Panc1 (cell line): ENCODE measurements at regions not wholly inside any gene's neighbourhood (a gene's known extent, or its start where the extent isn't known, plus 50 kb on each side); places are given as distances from the start of the nearest gene placed in this dataset.

ENCODE experiments used
- ATAC-seq: fragments of 200-7000 bp; cut with Tn5 transposase; 2 replicates; pipeline ENCODE4 v1.9.1; 2020; ENCODE audit warnings: mild to moderate bottlenecking, moderate library complexity
- BruUV-seq: library from RNA; stranded (reverse); fragments of 400-500 nt; replicated peaks from 2 replicates; lab custom pipeline; 2021; lab: Mats Ljungman, UMichigan
- CTCF ChIA-PET: fragments of 300-600 bp; sonication (Branson Sonifier 250); formaldehyde crosslinking; loops from one replicate; lab custom pipeline; 2022; ENCODE audit warnings: antibody characterized with exemption; lab: Charles Lee
- POLR2A ChIA-PET: fragments of 300-600 bp; sonication (Branson Sonifier 250); formaldehyde crosslinking; loops from one replicate; lab custom pipeline; 2022; ENCODE audit warnings: antibody characterized with exemption; lab: Charles Lee
- DNase-seq: peaks from one replicate; pipeline ENCODE4 v3.0.0-alpha.2; 2010; ENCODE audit warnings: low read depth, low spot score
- H3K27ac ChIP-seq: 2 replicates; pipeline ENCODE4 v1.5.1; 2011; ENCODE audit warnings: mild to moderate bottlenecking, low read length, inconsistent platforms
- H3K27me3 ChIP-seq: fragments of 200-500 bp; sonication (Bioruptor generic); 2 replicates; pipeline ENCODE4 v1.6.0; 2014; ENCODE audit warnings: low read length, inconsistent platforms; ENCODE audit not compliant: control insufficient read depth, insufficient read depth
- H3K36me3 ChIP-seq: fragments of 200-500 bp; sonication (Bioruptor generic); 2 replicates; pipeline ENCODE4 v1.5.1; 2014; ENCODE audit warnings: inconsistent platforms, mild to moderate bottlenecking, low read length, moderate library complexity; ENCODE audit not compliant: control insufficient read depth, insufficient read depth
- H3K4me1 ChIP-seq: 2 replicates; pipeline ENCODE4 v1.5.1; 2011; ENCODE audit warnings: inconsistent platforms, mild to moderate bottlenecking, low read length, moderate library complexity; ENCODE audit not compliant: control insufficient read depth, insufficient read depth
- H3K4me3 ChIP-seq, 2 experiments: 2 replicates each; pipeline ENCODE4 v1.5.1; 2011 to 2012; ENCODE audit warnings: low read depth in 2 of 2, low read length in 2 of 2, mild to moderate bottlenecking in 2 of 2, inconsistent platforms in 1 of 2, moderate library complexity in 1 of 2
- H3K9me3 ChIP-seq: fragments of 200-500 bp; sonication (Bioruptor generic); 2 replicates; pipeline ENCODE4 v1.5.1; 2014; ENCODE audit warnings: low read depth, mild to moderate bottlenecking, inconsistent platforms, low read length, moderate library complexity; ENCODE audit not compliant: control insufficient read depth, insufficient read depth
- POLR2AphosphoS5 ChIP-seq: IDR thresholded peaks from 2 replicates; pipeline ENCODE4 v1.6.1; 2012; ENCODE audit warnings: mild to moderate bottlenecking, low read depth, low read length, moderate library complexity
- SIN3A ChIP-seq: IDR thresholded peaks from 2 replicates; pipeline ENCODE4 v1.6.1; 2012; ENCODE audit warnings: low read depth, mild to moderate bottlenecking, low read length, moderate library complexity, borderline replicate concordance; ENCODE audit not compliant: insufficient read depth
- TCF7L2 ChIP-seq: IDR thresholded peaks from 2 replicates; pipeline ENCODE4 v1.6.1; 2011; ENCODE audit warnings: mild to moderate bottlenecking, low read depth, low read length, inconsistent platforms
- in situ Hi-C: cut with HindIII; loops from 2 replicates; pipeline ENCODE4 v1.10.0; 2016; ENCODE audit warnings: low sequenced_read_pairs, low pct_unique_long_range_greater_than_20kb
- intact Hi-C: fragments of 100-400 bp; cut with micrococcal nuclease; formaldehyde crosslinking; loops from one replicate; pipeline ENCODE4 v1.10.0; 2022; ENCODE audit not compliant: unreplicated experiment
- TF ChIP-seq, protein P1 (sequence below): fragments of 450-650 bp; IDR thresholded peaks from 2 replicates; pipeline ENCODE4 v1.5.1; 2017; ENCODE audit warnings: mild to moderate bottlenecking
- TF ChIP-seq, protein P2 (sequence below), 2 experiments: IDR thresholded peaks; 2 replicates each; pipeline ENCODE4 v1.6.1; 2011 to 2012; ENCODE audit warnings: low read depth in 2 of 2, control low read depth in 1 of 2, low read length in 1 of 2, mild to moderate bottlenecking in 1 of 2, moderate library complexity in 1 of 2; ENCODE audit not compliant: insufficient read depth in 1 of 2

DNA sequence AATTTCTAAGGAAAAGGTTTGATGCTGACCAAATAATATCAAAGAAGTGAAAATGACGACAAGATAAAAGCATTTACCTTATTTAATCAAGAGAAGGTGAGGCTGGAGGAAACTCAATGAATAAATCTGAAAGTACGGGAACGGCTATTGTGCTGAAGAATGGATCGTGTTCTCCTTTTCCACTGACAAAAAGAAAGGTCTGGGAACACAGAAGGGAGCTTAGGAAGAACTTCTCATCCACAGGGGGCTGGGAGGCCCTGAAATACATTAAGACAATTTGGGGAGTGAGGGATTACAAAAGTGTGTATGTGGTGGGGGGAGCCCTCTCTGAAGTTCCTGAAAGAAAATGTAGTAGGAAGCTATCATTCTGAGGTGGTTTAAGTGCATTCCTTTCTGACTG is 582.3 kb downstream of the SLC4A3 start:
- TF ChIP-seq, protein P1, sequence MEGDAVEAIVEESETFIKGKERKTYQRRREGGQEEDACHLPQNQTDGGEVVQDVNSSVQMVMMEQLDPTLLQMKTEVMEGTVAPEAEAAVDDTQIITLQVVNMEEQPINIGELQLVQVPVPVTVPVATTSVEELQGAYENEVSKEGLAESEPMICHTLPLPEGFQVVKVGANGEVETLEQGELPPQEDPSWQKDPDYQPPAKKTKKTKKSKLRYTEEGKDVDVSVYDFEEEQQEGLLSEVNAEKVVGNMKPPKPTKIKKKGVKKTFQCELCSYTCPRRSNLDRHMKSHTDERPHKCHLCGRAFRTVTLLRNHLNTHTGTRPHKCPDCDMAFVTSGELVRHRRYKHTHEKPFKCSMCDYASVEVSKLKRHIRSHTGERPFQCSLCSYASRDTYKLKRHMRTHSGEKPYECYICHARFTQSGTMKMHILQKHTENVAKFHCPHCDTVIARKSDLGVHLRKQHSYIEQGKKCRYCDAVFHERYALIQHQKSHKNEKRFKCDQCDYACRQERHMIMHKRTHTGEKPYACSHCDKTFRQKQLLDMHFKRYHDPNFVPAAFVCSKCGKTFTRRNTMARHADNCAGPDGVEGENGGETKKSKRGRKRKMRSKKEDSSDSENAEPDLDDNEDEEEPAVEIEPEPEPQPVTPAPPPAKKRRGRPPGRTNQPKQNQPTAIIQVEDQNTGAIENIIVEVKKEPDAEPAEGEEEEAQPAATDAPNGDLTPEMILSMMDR: no peak
- TF ChIP-seq SIN3A (no peak), TCF7L2 (no peak), POLR2AphosphoS5 (no peak)
- TF ChIP-seq, protein P2, sequence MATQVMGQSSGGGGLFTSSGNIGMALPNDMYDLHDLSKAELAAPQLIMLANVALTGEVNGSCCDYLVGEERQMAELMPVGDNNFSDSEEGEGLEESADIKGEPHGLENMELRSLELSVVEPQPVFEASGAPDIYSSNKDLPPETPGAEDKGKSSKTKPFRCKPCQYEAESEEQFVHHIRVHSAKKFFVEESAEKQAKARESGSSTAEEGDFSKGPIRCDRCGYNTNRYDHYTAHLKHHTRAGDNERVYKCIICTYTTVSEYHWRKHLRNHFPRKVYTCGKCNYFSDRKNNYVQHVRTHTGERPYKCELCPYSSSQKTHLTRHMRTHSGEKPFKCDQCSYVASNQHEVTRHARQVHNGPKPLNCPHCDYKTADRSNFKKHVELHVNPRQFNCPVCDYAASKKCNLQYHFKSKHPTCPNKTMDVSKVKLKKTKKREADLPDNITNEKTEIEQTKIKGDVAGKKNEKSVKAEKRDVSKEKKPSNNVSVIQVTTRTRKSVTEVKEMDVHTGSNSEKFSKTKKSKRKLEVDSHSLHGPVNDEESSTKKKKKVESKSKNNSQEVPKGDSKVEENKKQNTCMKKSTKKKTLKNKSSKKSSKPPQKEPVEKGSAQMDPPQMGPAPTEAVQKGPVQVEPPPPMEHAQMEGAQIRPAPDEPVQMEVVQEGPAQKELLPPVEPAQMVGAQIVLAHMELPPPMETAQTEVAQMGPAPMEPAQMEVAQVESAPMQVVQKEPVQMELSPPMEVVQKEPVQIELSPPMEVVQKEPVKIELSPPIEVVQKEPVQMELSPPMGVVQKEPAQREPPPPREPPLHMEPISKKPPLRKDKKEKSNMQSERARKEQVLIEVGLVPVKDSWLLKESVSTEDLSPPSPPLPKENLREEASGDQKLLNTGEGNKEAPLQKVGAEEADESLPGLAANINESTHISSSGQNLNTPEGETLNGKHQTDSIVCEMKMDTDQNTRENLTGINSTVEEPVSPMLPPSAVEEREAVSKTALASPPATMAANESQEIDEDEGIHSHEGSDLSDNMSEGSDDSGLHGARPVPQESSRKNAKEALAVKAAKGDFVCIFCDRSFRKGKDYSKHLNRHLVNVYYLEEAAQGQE (IDR thresholded peaks at IDR 0.05; ENCODE audit: insufficient read depth in 1 of 2, low read depth in 2 of 2, low read length in 1 of 2): no peak
- no TSS peak for BruUV-seq
- no peak overlapping the region for H3K27ac ChIP-seq
- no peak overlapping the region for H3K4me3 ChIP-seq
- H3K9me3 ChIP-seq: no peaks in the 10 kb centered on the region
- DNase-seq (no peak), ATAC-seq (no peak)
- H3K4me1 ChIP-seq: no peaks in the 10 kb centered on the region
- no peaks in the 10 kb centered on the region for H3K36me3 ChIP-seq
- ChIA-PET CTCF (interaction anchor here (0.5 kb wide), 1 partner anchor 57 kb away, joined by 3 read pairs; no protein-coding TSS in a partner anchor), POLR2A (no interaction called here)
- intact Hi-C loops (no loop called here), in situ Hi-C loops (no loop called here)
- no peaks in the 10 kb centered on the region for H3K27me3 ChIP-seq

GRCh38 chr2:220212296-220213080 is 585.1 kb downstream of the SLC4A3 start:
- no peaks in the 10 kb centered on the region for H3K9me3 ChIP-seq
- no peaks in the 10 kb centered on the region for H3K4me1 ChIP-seq
- DNase-seq (no peak), ATAC-seq (no peak)
- no peaks in the 10 kb centered on the region for H3K36me3 ChIP-seq
- POLR2A ChIA-PET: no interaction called here
- BruUV-seq: no TSS peak
- TF ChIP-seq, protein P2 (IDR thresholded peaks at IDR 0.05; ENCODE audit: insufficient read depth in 1 of 2, low read depth in 2 of 2, low read length in 1 of 2): no peak
- TF ChIP-seq POLR2AphosphoS5 (no peak), SIN3A (no peak)
- H3K27ac ChIP-seq: no peak overlapping the region
- CTCF ChIA-PET: no interaction called here
- no peak overlapping the region for H3K4me3 ChIP-seq
- in situ Hi-C loops (no loop called here), intact Hi-C loops (no loop called here)
- no peaks in the 10 kb centered on the region for H3K27me3 ChIP-seq
